SK-N-SH treated with all-trans-retinoic acid at 6 μM for 48 hours (cell line): ENCODE measurements at regions not wholly inside any gene's neighbourhood (a gene's known extent, or its start where the extent isn't known, plus 50 kb on each side); places are given as distances from the start of the nearest gene placed in this dataset.
A peak's percentile ranks its signal among the peaks of the same experiment; 100 is the strongest.

Source experiments
- ATAC-seq: fragments of 200-7000 bp; cut with Tn5 transposase; 3 replicates; pipeline ENCODE4 v1.9.1; 2020; ENCODE audit warnings: mild to moderate bottlenecking, moderate library complexity
- ARNTL ChIP-seq: fragments of 450-650 bp; formaldehyde crosslinking; IDR thresholded peaks from 2 replicates; pipeline ENCODE4 v1.5.0; 2020; ENCODE audit warnings: low read depth, mild to moderate bottlenecking, moderate library complexity, borderline replicate concordance
- BACH2 ChIP-seq: fragments of 250-450 bp; sonication (Bioruptor Pico); IDR thresholded peaks from 2 replicates; pipeline ENCODE4 v1.9.0; 2021; ENCODE audit warnings: mild to moderate bottlenecking, borderline replicate concordance
- CREB5 ChIP-seq: fragments of 250-450 bp; sonication (Bioruptor Pico); IDR thresholded peaks from 2 replicates; pipeline ENCODE4 v1.5.1; 2020; ENCODE audit warnings: low read depth, mild to moderate bottlenecking, moderate library complexity
- CSRNP3 ChIP-seq: fragments of 250-450 bp; sonication (Bioruptor Pico); IDR thresholded peaks from 2 replicates; pipeline ENCODE4 v1.5.1; 2021; ENCODE audit warnings: mild to moderate bottlenecking, moderate library complexity
- GLIS3 ChIP-seq: fragments of 250-450 bp; sonication (Bioruptor Pico); IDR thresholded peaks from 2 replicates; pipeline ENCODE4 v1.5.0; 2020; ENCODE audit warnings: mild to moderate bottlenecking, moderate library complexity
- ISL1 ChIP-seq: fragments of 250-450 bp; sonication (Bioruptor Pico); IDR thresholded peaks from 2 replicates; pipeline ENCODE4 v2.1.2; 2022; ENCODE audit warnings: mild to moderate bottlenecking, moderate library complexity
- PATZ1 ChIP-seq: fragments of 250-450 bp; sonication (Bioruptor Pico); IDR thresholded peaks from 2 replicates; pipeline ENCODE4 v1.8.0; 2020; ENCODE audit warnings: mild to moderate bottlenecking, moderate library complexity, borderline replicate concordance
- POU6F1 ChIP-seq: fragments of 250-450 bp; sonication (Bioruptor Pico); IDR thresholded peaks from 2 replicates; pipeline ENCODE4 v1.8.0; 2021; ENCODE audit warnings: low read depth, mild to moderate bottlenecking, moderate library complexity, borderline replicate concordance
- PPARA ChIP-seq: fragments of 250-450 bp; sonication (Bioruptor Pico); IDR thresholded peaks from 2 replicates; pipeline ENCODE4 v1.5.0; 2020; ENCODE audit warnings: mild to moderate bottlenecking, borderline replicate concordance
- RARB ChIP-seq: fragments of 250-450 bp; sonication (Bioruptor Pico); IDR thresholded peaks from 2 replicates; pipeline ENCODE4 v1.8.0; 2021; ENCODE audit warnings: mild to moderate bottlenecking, moderate library complexity
- SNAI2 ChIP-seq: fragments of 250-450 bp; sonication (Bioruptor Pico); IDR thresholded peaks from 2 replicates; pipeline ENCODE4 v1.5.0; 2020; ENCODE audit warnings: mild to moderate bottlenecking, moderate library complexity
- TCF4 ChIP-seq: fragments of 250-450 bp; sonication (Bioruptor Pico); IDR thresholded peaks from 2 replicates; pipeline ENCODE4 v1.8.0; 2021; ENCODE audit warnings: mild to moderate bottlenecking, moderate library complexity, borderline replicate concordance
- TOX ChIP-seq: fragments of 250-450 bp; sonication (Bioruptor Pico); IDR thresholded peaks from 2 replicates; pipeline ENCODE4 v1.8.0; 2021; ENCODE audit warnings: mild to moderate bottlenecking, moderate library complexity, borderline replicate concordance
- TSHZ2 ChIP-seq: fragments of 250-450 bp; sonication (Bioruptor Pico); IDR thresholded peaks from 2 replicates; pipeline ENCODE4 v1.5.0; 2020; ENCODE audit warnings: mild to moderate bottlenecking, moderate library complexity
- ZC3H10 ChIP-seq: fragments of 250-450 bp; sonication (Bioruptor Pico); IDR thresholded peaks from 2 replicates; pipeline ENCODE4 v1.5.1; 2021; ENCODE audit warnings: mild to moderate bottlenecking, moderate library complexity
- ZNF565 ChIP-seq: fragments of 450-650 bp; formaldehyde crosslinking; conservative IDR thresholded peaks from 2 replicates; pipeline ENCODE4 v1.5.0; 2020; ENCODE audit warnings: low read depth, mild to moderate bottlenecking, moderate library complexity
- ZNF70 ChIP-seq: fragments of 450-650 bp; formaldehyde crosslinking; IDR thresholded peaks from 2 replicates; pipeline ENCODE4 v1.5.0; 2020; ENCODE audit warnings: mild to moderate bottlenecking, moderate library complexity

- no peak for ATAC-seq
- TF ChIP-seq CSRNP3 (CRISPR knock-in tag) (no peak), BACH2 (no peak), GLIS3 (CRISPR knock-in tag) (no peak), ZNF70 (CRISPR knock-in tag) (no peak)
- TF ChIP-seq, all 23 proteins: peak for 0
These were observed 84.8 kb upstream of the TNRC6C start for GRCh38 chr17:77873500-77874302.

GRCh38 chr17:77874303-77875050, 84.0 kb upstream of the TNRC6C start:
- TF ChIP-seq RARB (CRISPR knock-in tag) = no peak
- TF ChIP-seq PPARA (CRISPR knock-in tag) = no peak
- TF ChIP-seq, all 23 proteins: peak for 0
- ATAC-seq = peak; percentile 55

GRCh38 chr17:77875051-77875780, 83.3 kb upstream of the TNRC6C start:
- TF ChIP-seq CSRNP3 (CRISPR knock-in tag) = no peak
- no peak for TF ChIP-seq SNAI2 (CRISPR knock-in tag)
- TF ChIP-seq TCF4 (CRISPR knock-in tag) = no peak
- peak; percentile 85; the same call in 1 of the 2 replicates for TF ChIP-seq PATZ1 (CRISPR knock-in tag)
- TF ChIP-seq ZNF565 (CRISPR knock-in tag) = no peak
- TF ChIP-seq TOX (CRISPR knock-in tag) = no peak
- TF ChIP-seq ISL1 = peak; percentile 71
- no peak for TF ChIP-seq BACH2
- peak; percentile 90 for ATAC-seq

- no peak for TF ChIP-seq ZNF565 (CRISPR knock-in tag)
- no peak for TF ChIP-seq TOX (CRISPR knock-in tag)
- TF ChIP-seq CSRNP3 (CRISPR knock-in tag) = no peak
- no peak for TF ChIP-seq GLIS3 (CRISPR knock-in tag)
- no peak for TF ChIP-seq TCF4 (CRISPR knock-in tag)
- no peak for TF ChIP-seq ZC3H10 (CRISPR knock-in tag)
- TF ChIP-seq POU6F1 = no peak
- TF ChIP-seq ARNTL (CRISPR knock-in tag) = no peak
- no peak for TF ChIP-seq TSHZ2 (CRISPR knock-in tag)
- TF ChIP-seq PPARA (CRISPR knock-in tag) = no peak
- TF ChIP-seq BACH2 = no peak
- no peak for TF ChIP-seq CREB5 (CRISPR knock-in tag)
- TF ChIP-seq ZNF70 (CRISPR knock-in tag) = no peak
- no peak for ATAC-seq
These were observed 82.5 kb upstream of the TNRC6C start for GRCh38 chr17:77875881-77876509.
